HCEC 1CT (cell line): ENCODE measurements at regions not wholly inside any gene's neighbourhood (a gene's known extent, or its start where the extent isn't known, plus 50 kb on each side); places are given as distances from the start of the nearest gene placed in this dataset.
A peak's percentile ranks its signal among the peaks of the same experiment; 100 is the strongest.

Experiments used
- DNase-seq: peaks from one replicate; pipeline ENCODE4 v3.0.0-alpha.2; 2017

DNA sequence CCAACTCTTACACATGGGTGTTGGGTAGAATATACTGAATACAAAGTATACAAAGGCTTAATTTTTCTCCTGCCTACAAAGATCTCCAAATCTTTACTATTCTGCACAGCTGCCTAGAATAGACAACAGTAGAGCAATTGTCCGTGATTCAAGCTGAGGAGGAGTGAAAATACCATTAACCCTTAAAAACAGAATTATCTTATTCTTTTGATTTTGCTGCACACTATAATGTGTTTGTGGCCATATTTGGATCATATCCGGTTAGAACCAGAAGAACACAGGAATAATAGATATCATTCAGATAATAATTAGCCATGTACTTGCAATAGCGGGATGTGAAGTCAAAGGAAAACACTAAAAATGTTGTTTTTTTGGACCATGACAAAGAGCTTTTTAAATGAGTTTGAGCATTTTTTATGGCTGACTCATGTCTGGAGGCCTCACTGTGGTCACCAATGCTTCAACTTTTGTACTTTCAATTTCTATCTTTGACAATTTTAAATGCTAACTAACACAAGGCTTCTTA is 197.6 kb upstream of the FOXD3 start:
- peak; percentile 80 for DNase-seq

GRCh38 chr1:63126104-63126503 is 196.3 kb upstream of the FOXD3 start:
- DNase-seq: no peak

DNA sequence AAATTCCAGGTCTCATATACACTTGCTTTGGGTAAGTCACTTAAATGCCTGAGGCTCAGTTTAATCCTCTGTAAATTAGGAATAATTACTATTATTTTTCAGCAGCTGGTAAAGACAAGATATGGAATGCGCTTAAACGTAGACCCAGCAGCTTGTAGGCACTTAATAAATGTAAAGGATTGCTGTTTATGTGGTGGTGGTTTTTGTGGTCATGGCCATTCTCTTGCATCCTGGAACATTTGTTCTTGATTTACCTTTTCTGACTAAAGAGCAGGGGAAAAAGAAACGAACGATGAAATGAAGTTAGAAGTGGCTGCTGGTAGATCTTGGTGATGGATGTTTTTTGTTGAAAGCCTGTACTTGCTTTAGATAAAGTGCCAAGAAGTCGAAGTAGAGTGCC is 195.0 kb upstream of the FOXD3 start:
- no peak for DNase-seq

DNA sequence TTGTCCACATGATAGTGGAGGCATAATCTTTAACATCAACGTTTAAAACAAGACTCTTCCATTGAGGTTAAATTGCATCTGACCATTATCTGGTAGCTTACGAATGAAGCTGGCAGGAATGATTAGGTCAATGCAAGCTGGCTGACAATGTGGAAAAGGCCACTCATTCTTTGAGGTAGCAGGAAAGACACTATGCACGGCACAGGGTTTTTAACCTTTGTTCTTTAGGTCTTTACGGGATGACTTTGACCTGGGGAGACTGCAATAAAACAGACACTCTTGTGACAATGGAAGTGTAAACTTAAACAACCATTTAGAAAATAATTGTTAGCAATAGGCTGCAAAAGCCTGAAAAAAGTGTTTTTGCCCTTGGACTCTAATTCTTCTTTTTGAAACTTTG is 193.8 kb upstream of the FOXD3 start:
- DNase-seq: no peak

GRCh38 chr1:63129184-63129583 is 193.2 kb upstream of the FOXD3 start:
- DNase-seq: no peak

DNA sequence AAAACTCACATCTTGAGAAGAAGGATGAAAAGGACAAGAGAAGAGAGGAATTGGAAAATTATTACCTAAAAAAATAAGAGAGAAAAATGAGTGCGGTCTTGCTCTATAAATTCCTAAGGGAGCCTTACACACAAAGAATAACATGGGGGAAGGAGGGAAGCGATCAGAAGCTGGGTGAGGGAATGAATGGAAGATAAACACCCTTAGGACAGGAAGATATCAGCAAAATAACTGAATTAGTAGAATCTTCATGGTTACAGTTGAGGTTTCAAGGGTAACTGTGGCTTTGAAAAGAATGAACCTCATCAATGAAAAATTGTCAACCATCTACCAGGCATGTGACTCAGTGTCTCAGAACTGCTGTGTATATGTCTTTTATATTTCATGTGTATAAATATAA is 192.5 kb upstream of the FOXD3 start:
- no peak for DNase-seq

GRCh38 chr1:63134501-63135173 is 187.7 kb upstream of the FOXD3 start:
- no peak for DNase-seq

DNA sequence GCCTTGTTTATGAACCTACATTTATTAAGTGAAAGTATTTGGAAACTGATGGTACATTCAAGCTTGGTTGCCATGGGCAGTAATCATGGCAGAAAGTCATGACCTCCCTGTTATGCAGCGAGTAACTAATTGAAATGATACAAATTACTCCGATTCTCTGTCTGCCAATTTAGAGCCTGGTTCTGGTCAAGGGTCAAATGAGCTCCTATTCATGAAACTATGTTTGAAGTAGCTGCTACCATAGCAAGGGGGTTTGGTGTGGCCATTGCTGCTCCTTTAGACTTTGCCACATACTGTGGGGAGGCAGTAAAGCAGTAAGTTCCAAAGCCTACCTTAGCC is 187.2 kb upstream of the FOXD3 start:
- DNase-seq: no peak

DNA sequence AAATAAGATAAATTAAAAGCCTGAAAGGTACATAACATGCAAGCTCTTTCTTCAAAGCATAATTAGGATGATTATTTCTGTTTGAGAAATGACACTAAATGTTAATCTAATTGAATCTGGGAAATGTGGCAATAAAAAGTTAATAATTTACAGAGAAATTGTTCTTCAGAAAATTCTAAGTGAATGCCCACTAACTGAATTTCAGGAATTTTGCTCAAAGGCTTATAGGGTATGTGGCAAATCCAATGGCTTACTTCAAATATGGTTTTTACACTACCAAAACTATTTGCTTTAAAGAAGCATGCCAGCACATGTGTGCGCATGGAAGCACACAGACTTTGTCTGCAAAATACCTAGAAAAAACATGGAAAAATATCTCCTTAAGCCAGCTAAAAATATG is 186.6 kb upstream of the FOXD3 start:
- DNase-seq: no peak

DNA sequence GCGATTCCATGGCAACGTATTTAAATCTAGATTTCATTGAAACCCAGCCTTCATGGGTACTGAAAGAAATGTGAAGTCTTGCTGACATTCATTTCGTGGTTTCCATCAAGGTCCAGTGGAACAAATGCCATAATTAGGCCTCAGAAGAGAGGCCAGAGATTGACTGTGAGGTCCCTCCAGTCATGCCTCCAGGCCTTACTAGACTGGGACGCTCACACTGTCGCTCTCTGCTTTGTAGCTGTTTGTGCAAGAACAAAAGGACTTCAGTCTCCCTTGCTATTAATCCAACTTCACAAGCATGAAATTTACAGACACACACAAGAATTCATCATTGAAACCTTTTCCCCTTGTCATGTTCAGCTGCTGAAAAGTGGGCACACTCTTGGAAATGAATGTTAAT is 180.4 kb upstream of the FOXD3 start:
- no peak for DNase-seq

GRCh38 chr1:63143482-63143881 is 178.9 kb upstream of the FOXD3 start:
- no peak for DNase-seq

GRCh38 chr1:63147783-63148182 is 174.6 kb upstream of the FOXD3 start:
- DNase-seq: no peak

GRCh38 chr1:63148825-63149645 is 173.3 kb upstream of the FOXD3 start:
- DNase-seq: peak; percentile 45

DNA sequence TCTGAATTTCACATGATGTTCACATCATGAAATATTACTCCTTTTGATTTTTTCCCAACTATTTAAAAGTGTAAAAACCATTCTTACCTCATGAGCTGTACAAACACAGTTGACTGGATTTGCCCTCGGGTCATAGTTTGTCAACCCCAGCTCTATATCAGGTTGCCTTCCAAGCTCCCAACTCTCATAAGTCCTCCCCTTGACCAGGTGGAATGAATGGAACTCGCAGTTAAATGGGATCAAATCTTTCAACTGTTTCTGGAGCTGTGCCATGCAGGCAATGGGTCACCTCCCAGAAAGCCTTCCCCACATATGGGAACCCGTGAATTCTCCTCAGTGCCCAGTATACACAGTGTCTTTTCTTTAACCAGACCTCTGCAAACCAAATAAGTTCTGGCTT is 169.8 kb upstream of the FOXD3 start:
- DNase-seq: no peak

DNA sequence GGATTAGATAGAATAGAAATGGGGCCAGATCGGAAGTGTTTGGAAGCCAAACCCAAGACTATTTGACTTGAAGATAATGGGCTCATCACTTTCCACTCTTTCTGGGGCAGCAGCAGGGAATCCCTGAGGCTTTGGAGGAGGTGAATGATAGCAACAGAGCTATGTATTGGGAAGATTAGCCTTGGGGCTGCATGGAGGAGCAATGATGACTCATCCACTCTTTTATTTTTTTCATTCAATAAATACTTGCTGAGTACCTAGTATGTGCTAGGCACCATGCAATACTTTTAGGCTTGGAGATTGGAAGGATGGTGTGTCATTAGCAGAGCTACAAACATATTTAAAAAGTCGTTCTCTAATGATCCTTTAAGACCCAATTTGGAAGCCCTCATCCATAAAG is 166.9 kb upstream of the FOXD3 start:
- DNase-seq: peak; percentile 5

DNA sequence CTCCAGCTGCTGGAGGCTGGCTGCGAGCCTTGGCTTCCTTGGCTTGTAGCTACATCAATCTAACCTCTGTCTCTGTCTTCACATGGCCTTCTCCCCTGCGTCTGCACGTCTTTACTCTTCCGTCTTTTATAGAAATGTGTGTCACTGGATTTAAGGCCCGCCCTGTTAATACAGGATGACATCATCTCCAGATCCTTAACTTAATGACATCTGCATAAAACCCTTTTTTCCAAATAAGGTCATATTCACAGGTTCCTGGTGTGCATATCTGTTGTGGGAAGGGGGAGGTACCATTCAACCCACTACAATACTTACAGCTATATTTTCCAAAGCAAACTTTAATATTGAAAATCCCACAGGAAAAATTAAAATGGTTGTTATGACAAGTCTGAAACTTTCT is 165.3 kb upstream of the FOXD3 start:
- DNase-seq: no peak

DNA sequence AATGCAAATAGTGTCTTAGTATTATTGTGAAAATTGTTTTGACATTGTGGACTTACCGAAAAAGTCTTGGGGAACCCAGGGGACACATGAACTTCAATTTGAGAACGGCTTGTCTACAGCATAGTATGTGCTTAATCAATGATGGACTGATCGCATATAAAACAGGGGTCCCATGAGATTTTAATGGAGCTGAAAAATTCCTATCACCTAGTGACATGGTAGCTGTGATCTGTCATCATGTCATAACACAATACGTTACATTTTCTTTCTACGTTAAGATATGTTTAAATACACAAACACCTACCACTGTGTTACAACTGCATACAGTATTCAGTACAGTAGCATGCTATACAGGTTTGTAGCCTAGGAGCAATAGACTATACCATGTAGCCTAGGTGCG is 153.3 kb upstream of the FOXD3 start:
- no peak for DNase-seq

DNA sequence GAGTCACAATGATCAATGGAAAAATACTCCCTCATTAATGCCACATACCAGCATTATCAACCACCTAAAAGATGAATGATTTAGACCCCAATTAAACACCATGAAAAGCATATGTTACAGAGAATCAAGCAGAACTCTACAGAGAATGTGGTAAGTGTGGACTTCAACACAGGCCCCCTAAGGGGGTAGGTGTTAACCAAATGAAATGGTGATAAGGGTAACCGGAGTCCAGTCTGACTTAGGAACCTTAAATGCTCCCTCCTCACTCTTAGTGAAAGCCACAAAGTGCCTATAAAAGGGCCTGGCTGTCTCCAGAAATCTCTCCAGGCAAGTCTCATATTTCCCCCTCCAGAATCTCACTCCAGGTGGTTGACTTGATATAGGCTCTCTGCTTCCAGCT is 149.2 kb upstream of the FOXD3 start:
- no peak for DNase-seq

DNA sequence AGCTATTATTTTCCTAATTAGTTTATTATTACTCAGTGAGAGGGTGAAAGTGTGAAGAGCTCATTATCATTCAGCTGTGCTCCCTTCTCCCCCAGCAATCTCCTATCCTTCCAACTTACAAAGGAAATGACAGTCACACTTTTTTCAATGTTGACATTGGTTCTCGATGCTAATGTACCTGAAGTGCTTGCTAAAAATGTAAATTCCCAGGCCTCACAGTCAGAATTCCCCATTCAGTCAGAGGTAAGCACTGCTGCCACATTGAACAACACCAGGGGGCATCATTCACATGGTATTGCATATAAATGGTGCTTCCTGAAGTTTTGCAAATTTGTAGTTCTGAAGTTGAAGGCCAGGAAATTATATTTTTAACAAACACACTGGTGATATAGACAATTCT is 132.7 kb upstream of the FOXD3 start:
- no peak for DNase-seq

- DNase-seq: no peak
Measured at GRCh38 chr1:63190171-63190570, 132.2 kb upstream of the FOXD3 start.

DNA sequence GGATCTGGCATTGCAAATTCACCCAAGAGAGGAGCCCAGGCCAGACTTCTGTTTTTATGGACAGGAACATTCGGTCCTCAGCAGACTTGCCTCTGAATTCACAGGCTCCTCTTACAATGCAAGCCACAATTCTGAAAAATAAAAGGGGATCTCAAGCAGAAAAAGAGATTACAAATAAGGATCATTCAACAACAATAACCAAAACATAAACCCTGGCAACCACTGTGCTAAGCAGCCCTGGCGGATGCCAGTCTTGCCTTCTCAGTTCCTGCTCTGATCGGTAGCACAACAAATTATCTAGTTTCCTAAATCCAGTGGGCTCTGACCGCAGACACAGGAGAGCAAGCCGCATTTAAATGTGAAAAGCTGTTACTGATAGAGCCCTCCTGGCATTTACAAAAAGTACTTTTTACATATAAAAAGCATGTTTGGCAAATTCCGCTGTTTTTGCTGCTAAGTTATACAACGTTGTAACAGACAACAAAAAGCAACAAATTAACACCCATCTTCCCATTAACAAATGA is 123.4 kb upstream of the FOXD3 start:
- DNase-seq: no peak

- no peak for DNase-seq
Measured at GRCh38 chr1:63199706-63200335, 122.5 kb upstream of the FOXD3 start.

DNA sequence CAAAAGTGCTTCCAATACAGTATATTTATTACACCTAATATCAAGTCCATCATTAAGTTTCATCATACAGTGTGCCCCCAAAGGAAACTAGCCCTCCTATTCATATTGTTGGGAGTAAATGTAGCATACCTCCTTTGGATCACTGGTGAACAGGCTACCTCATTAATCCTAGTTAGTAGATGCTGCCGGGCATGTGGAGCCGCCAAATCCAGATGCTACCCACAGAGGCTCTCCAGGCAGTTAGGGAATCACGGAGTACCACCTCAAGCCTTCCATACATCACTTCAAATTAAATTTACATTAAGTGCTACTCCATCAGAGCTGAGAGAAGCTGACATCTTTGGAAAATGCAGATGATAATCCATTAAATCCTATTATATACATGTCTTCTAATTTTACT is 121.7 kb upstream of the FOXD3 start:
- no peak for DNase-seq

GRCh38 chr1:63203641-63204040 is 118.7 kb upstream of the FOXD3 start:
- DNase-seq: no peak
